ENCODE measurements at regions not wholly inside any gene's neighbourhood (a gene's known extent, or its start where the extent isn't known, plus 50 kb on each side); places are given as distances from the start of the nearest gene placed in this dataset.
"Not testable (repeated sequence)": the region's sequence is repeated elsewhere in the genome, so short reads cannot be mapped to it uniquely, and the experiment has no call there.

DNA sequence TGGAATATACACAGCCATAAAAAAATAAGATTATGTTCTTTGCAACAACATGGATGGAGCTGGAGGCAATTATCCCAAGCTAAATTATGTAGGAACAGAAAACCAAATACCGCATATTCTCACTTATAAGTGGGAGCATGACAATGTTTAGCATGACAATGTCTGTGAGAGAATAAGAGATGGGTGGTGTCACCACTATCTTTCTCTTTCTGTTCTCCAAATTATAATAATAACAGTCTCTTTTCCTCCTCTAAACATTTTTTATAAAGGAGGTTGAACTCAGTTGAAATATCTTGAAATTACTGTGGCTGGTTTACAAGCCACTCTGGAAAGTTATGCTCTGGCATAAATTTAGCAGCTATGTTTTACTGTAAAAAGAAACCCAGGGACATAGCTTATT, 108.4 kb upstream of the NBPF19 start:
- not testable (repeated sequence) for DNase-seq

DNA sequence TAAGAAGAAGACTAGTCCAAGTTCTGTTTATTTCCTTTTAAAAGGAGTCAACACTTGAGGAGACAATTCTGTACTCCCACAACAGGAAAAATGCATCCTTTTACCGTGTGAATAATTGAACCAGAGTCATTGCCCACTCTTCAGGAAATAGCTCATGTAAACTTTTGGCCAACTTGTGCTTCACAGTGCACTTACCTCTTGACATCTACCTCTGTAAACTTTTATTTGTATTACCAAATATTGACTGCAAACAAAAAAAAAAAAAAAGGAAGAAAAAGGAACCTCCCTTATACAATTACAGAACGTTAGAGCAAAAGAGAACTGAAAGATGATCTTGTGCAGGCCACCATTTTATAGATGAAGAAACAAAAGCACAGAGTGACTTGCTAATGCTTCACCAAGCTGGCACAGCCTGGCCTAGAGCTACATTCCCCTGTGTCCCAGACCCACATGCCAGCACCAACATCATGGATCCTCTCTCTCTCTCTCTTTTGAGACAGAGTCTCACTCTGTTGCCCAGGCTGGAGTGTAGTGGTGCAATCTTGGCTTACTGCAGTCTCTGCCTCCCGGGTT, 107.3 kb upstream of the NBPF19 start:
- not testable (repeated sequence) for DNase-seq

DNA sequence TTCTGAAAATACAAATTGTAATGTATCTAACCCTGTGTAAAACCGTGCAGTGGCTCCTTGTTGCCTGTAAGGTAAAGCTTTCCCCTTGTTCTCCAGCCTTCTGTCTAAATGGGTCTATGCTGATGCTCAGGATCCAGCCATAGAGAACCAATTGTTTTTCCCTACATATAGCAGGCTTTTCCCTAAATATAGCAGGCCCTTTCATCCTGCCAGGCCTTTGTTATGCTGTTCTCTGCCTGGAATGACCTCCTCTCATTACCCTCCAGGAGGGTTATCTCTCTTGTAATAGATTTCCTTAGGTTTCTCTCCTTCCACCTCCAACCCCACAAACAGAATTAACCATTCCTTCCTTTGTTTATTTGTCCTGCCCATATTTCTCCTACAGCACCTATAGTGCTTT, 106.5 kb upstream of the NBPF19 start:
- DNase-seq: not testable (repeated sequence)

DNA sequence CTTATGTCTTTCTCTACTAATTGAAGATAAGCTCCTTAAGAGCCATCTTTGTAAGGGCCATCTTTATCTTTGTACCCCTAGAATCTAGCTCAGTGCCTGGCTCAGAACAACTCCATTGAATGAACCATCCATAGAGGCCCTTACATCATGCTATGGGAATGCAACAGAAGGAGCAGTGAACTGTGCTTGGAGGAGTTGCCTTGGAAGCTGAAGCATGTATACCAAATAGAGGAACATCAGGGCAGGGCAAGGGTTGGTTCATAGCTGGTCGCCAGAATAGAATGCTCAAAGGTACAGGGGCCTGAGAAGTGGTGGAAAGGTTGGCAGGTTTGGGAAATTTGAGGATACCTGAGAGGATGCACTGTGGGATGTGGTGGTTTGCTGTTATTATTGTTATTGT, 105.8 kb upstream of the NBPF19 start:
- not testable (repeated sequence) for DNase-seq

DNA sequence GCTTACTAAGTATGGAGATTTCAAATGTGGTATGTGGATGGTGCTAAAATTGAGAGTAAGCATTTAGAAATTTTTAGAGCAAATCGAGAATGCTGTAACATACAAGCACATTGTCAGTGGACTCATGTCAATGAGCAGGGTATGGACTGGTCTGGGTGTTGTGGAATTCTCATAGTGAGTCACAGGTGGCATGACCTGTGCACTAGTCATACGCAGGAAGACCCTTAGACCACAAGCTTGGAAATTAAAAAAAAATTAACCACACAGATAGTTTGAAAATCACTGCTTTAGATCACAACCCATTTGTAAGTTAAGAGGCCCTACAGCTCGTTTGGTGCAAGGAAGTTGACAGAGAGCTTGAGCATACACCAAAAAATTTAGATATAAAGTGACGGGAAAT, 102.9 kb upstream of the NBPF19 start:
- DNase-seq: not testable (repeated sequence)

DNA sequence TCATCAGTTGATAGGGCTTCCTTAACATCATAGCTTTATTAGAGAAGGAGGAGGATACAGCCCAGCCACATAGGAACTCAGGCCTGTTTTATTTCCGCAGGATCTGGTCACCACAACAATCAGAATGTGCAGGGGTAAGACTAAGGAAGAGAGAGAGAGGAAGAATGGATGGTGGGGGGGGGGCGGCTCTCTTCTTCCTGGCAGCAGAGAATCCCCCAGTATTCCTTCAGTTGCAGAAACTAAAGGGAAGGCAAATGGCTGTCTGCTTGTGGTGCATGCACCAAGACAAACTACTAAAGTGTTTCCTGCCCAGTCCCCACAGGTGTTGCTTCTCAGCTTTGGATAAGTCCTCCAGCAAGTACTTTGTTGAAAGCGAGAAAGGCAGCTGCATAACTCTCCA, 96.4 kb upstream of the NBPF19 start:
- not testable (repeated sequence) for DNase-seq

DNA sequence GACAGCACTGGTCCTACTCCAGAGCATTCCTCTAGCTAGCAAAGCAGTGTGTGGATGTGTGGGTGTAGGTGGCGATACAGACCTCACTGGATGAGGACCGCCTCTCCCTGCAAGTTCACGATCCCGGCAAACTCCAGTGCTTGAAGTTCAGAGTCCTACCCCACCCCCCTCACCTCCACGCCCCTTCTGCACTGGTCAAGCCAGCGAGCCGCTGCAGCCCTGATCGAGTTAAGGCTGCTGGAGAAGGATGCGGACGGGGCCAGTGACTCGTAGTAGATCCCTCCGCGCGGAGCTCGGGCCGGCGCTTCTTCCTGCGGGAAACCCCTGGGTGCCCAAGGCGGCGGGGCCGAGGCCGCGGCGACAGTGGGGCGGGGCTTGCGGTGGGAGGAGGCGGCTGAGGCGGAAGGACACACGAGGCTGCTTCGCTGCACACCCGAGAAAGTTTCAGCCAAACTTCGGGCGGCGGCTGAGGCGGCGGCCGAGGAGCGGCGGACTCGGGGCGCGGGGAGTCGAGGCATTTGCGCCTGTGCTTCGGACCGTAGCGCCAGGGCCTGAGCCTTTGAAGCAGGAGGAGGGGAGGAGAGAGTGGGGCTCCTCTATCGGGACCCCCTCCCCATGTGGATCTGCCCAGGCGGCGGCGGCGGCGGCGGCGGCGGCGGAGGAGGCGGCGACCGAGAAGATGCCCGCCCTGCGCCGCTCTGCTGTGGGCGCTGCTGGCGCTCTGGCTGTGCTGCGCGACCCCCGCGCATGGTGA, 84.5 kb upstream of the NBPF19 start:
- peak; percentile 7 for DNase-seq

DNA sequence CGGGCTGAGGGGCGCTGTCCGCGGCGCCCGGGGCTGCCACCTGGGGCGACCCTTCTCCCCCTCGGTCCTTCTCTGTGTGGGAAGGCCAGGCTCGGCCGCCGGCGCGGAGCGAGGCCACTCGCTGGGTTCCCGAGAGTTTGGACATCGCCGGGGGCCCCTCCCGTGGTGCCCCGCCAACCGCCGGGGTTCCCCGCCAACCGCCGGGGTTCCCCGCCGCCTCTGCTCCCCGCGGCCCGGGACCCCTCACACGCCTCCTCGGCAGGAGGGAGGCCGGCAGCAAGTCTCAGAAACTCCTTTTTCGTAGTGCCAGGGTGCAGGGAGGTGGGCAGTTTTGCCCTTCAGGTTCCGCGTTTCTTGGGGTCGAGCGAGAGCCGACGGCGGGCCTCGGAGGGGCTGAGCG, 83.9 kb upstream of the NBPF19 start:
- DNase-seq: not testable (repeated sequence)

DNA sequence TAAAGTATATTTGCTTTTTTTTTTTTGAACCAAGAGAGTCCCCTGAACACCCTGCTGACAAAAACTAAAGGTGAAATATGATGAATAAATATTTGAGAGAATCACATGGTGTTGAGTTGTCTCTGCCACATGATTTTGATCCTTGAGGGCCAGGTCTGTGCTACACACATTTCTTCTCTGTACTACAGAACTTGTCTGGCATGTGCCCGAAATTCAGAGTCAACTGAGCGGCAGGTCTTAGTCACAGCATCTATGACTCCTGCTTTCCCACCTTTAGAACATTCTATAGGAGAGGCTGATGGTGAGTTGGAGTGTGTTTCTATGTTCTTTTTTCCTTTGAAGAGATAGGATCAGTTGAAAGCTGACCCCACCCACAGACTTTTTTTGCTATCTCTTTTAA, 79.0 kb upstream of the NBPF19 start:
- not testable (repeated sequence) for DNase-seq

DNA sequence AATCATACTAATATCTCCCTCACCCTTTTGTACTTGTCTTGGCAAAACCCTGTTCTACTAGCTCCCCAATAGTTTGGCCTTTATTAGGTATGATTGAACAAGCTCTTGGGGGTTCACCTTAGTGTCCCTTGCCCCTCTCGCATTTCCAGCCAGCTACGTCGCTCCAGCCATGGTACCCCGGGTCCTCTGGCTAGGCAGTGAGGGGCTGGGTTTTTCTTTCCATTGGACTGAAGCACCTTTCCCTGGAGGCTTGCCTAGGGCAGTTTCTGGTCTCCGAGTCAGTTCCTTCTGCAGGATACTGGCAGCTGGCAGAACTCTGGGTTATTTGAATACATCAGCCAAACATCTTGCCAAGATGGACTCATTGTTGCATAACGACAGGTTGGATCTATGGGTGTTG, 76.3 kb upstream of the NBPF19 start:
- not testable (repeated sequence) for DNase-seq

DNA sequence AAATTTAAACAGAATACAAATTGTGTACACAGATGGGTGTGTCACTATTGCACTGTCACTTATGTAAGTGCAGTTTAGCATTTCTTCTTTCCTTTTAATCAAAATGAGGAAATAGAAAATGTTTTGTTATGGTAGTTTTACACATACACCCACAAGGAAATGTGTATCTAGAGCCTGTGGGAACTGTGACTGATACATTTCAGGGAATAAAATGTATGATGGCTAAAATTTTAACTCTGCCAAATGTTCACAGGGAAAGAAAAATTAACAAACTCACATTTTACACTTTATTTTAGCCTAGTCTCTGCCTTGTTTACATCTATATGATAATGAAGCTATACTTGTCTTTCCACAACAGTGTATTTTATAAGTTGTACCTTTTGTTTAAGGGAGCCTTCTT, 66.4 kb upstream of the NBPF19 start:
- DNase-seq: not testable (repeated sequence)

DNA sequence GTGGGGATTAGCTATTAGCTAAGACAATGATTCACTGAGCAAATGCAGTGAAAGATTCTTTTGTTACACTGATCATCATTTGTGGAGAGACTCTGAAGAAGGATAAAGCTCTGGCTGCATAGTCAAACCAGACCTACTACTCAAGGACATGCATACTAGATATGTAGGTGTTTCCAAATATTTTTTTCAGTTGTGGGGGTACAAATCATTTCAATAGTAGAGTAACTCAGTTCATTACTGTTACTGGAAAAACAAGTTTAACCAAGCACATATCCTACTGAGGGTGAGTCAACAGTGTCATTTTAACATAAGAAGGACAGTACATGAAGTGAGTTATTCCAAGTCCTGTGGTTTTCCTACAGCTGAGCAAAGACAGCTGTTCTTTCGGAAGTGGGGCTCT, 59.5 kb upstream of the NBPF19 start:
- DNase-seq: not testable (repeated sequence)

DNA sequence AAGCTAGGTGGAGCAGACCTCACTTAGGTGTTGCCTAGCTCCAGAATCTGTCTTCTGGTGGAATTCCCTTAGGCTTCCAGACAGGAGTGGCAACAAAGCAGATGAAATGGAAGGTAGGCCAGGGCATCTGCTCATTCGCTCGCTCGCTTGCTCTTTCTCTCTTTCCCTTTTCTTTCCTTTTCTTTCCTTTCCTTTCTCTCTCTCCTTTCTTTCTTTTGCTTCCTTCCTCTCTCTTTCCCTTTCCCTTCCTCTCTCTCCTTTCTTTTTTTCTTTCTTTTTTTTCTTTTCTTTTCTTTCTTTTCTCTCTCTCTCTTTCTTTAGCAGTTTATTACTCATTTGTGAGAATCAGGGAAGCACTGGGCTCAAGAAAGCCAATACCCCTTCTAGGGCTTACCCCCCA, 56.1 kb upstream of the NBPF19 start:
- not testable (repeated sequence) for DNase-seq

DNA sequence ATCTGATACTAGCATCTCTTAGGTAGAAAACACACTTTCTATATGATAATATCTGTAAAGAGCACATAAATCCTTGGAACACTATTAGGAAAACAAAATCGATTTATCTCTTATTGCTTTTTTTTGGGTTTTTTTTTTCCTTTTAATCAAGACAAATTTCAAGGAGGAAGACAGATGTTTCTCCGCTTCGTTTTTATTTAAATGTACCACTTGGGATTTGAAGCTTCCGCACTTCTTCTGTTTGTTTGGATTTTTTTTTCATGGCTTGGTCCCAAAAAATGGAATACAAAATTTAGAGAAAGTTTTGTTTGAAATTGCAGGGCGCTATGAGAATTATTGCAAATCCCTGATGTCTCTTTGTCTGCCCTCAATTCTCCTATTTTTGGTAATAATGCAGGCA, 51.7 kb upstream of the NBPF19 start:
- not testable (repeated sequence) for DNase-seq
